Spleen (tissue), 7 donors: ENCODE measurements at regions not wholly inside any gene's neighbourhood (a gene's known extent, or its start where the extent isn't known, plus 50 kb on each side); places are given as distances from the start of the nearest gene placed in this dataset.

ENCODE experiments used
- CTCF ChIP-seq, 11 experiments: fragments of 200-600 bp in 7 of 11; fragments of 450-650 bp in 4 of 11; sonication (generic) in 4 of 11; IDR thresholded peaks in 8 of 11; conservative IDR thresholded peaks in 3 of 11; 1 replicate in 7 of 11; 2 replicates in 4 of 11; pipeline versions ENCODE4 v1.4.0 to v1.8.0; 2016 to 2021; ENCODE audit warnings: antibody characterized with exemption in 11 of 11, inconsistent platforms in 4 of 11, mild to moderate bottlenecking in 1 of 11
- POLR2A ChIP-seq, 3 donors: fragments of 450-650 bp; IDR thresholded peaks; one replicate each; pipeline ENCODE4 v1.5.1; 2017; ENCODE audit warnings: antibody characterized with exemption in 3 of 3, mild to moderate bottlenecking in 1 of 3
- donor health status: DM: no; HTN: no; CAD: no; lungs with moderate emphysema.
- donor health status: DM: no; HTN: no; CAD: no.
- donor health status: DM: no; HTN: no; CAD: no.

- TF ChIP-seq CTCF (IDR thresholded peaks at IDR 0.05 in 8 of 11, conservative IDR thresholded peaks at IDR 0.05 in 3 of 11) (no peak), POLR2A (IDR thresholded peaks at IDR 0.05) (no peak)
These were observed 337.0 kb downstream of the CRPPA start for GRCh38 chr7:16084370-16084769.
